DOHH2 (cell line): ENCODE measurements at regions not wholly inside any gene's neighbourhood (a gene's known extent, or its start where the extent isn't known, plus 50 kb on each side); places are given as distances from the start of the nearest gene placed in this dataset.
"Not testable (repeated sequence)": the region's sequence is repeated elsewhere in the genome, so short reads cannot be mapped to it uniquely, and the experiment has no call there.

Experiments used
- H3F3A ChIP-seq: fragments of 200-600 bp; sonication (generic), shearing (Covaris generic); 2 replicates; pipeline ENCODE4 v1.6.0; 2016; ENCODE audit warnings: antibody characterized with exemption, mild to moderate bottlenecking; ENCODE audit not compliant: control insufficient read depth, insufficient read depth
- H3K27ac ChIP-seq: fragments of 200-600 bp; sonication (generic); 2 replicates; pipeline ENCODE4 v1.5.1; 2014; ENCODE audit warnings: low read depth, mild to moderate bottlenecking, low read length, moderate library complexity
- H3K27me3 ChIP-seq: fragments of 200-600 bp; sonication (generic); 2 replicates; pipeline ENCODE4 v1.6.1; 2014; ENCODE audit warnings: mild to moderate bottlenecking, low read length, mixed read lengths; ENCODE audit not compliant: control insufficient read depth
- H3K36me3 ChIP-seq: fragments of 200-600 bp; sonication (generic); 2 replicates; pipeline ENCODE4 v1.6.1; 2014; ENCODE audit warnings: mild to moderate bottlenecking, low read length, moderate library complexity, mixed read lengths; ENCODE audit not compliant: control insufficient read depth
- H3K4me1 ChIP-seq: fragments of 200-600 bp; sonication (generic); 2 replicates; pipeline ENCODE4 v1.6.1; 2014; ENCODE audit warnings: mild to moderate bottlenecking, low read length, mixed read lengths; ENCODE audit not compliant: control insufficient read depth
- H3K4me2 ChIP-seq: fragments of 200-600 bp; sonication (generic); 2 replicates; pipeline ENCODE4 v1.6.0; 2014; ENCODE audit warnings: mild to moderate bottlenecking, low read length, moderate library complexity
- H3K4me3 ChIP-seq: fragments of 200-600 bp; sonication (generic); 2 replicates; pipeline ENCODE4 v1.5.1; 2014; ENCODE audit warnings: mild to moderate bottlenecking, low read length, mixed read lengths
- H3K79me2 ChIP-seq: fragments of 200-600 bp; sonication (generic); 2 replicates; pipeline ENCODE4 v1.6.1; 2014; ENCODE audit warnings: mild to moderate bottlenecking, low read length, mixed read lengths; ENCODE audit not compliant: control insufficient read depth
- H3K9me2 ChIP-seq: fragments of 200-600 bp; sonication (generic); replicated peaks from 2 replicates; pipeline ENCODE4 v1.6.1; 2014; ENCODE audit warnings: mild to moderate bottlenecking, low read length, mixed read lengths; ENCODE audit not compliant: control insufficient read depth
- H3K9me3 ChIP-seq: fragments of 200-600 bp; sonication (generic); 2 replicates; pipeline ENCODE4 v1.6.1; 2014; ENCODE audit warnings: antibody characterized with exemption, low read length, mixed read lengths; ENCODE audit not compliant: control insufficient read depth, insufficient read depth
- H4K20me1 ChIP-seq: fragments of 200-600 bp; sonication (generic); 2 replicates; pipeline ENCODE4 v1.6.0; 2014; ENCODE audit warnings: low read depth, mild to moderate bottlenecking, antibody characterized with exemption, low read length, moderate library complexity; ENCODE audit not compliant: control insufficient read depth, insufficient read depth
- EZH2phosphoT487 ChIP-seq: fragments of 200-600 bp; sonication (generic); IDR thresholded peaks from 2 replicates; pipeline ENCODE4 v1.6.1; 2017; ENCODE audit warnings: borderline replicate concordance, mild to moderate bottlenecking, antibody characterized with exemption, low read length, moderate library complexity, mixed read lengths
- TF ChIP-seq, protein P1 (sequence below): fragments of 200-600 bp; sonication (generic); IDR thresholded peaks from one replicate; pipeline ENCODE4 v1.5.1; 2014; ENCODE audit warnings: antibody characterized with exemption, mild to moderate bottlenecking, low read depth, low read length; ENCODE audit not compliant: poor library complexity, severe bottlenecking

DNA sequence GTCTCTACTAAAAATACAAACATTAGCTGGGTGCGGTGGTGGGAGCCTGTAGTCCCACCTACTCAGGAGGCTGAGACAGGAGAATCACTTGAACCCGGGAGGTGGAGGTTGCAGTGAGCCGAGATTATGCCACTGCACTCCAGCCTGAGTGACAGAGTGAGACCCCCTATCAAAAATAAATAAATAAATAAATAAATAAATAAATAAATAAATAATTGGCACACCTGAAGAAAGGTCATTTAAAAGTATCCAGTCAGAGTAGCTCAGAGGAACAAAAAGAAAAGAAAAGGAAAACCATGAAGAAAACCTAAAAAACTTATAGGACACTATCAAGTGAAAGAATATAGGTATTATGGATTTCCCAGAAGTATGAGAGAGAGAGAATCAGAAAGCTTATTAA lies 330.1 kb upstream of the AR start:
- not testable (repeated sequence) for H3K36me3 ChIP-seq, H3K4me3 ChIP-seq, H3K4me1 ChIP-seq, H3K9me2 ChIP-seq, H3K9me3 ChIP-seq, H3K4me2 ChIP-seq, H3K27me3 ChIP-seq, H3F3A ChIP-seq, H3K79me2 ChIP-seq, H3K27ac ChIP-seq, H4K20me1 ChIP-seq

DNA sequence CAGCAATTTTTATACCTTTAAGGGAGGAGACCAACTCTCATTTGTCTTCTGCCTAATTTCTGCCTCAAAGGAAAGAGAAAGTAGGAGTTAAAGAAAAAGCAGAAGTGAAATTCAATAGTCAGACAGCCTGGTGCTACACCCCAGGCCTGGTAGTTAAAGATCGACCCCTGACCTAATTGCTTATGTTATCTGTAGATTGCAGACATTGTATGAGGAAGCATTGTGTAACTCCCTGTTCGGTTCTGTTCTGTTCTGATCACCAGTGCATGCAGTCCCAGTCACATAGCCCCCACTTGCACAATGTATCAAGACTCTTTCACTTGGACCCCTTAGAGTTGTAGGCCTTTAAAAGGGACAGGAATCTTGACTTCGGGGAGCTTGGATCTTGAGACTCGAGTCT lies 335.9 kb upstream of the AR start:
- H3K36me3 ChIP-seq, result no peaks in the 10 kb centered on the region
- H4K20me1 ChIP-seq, result no peaks in the 10 kb centered on the region
- no peaks in the 10 kb centered on the region for H3K79me2 ChIP-seq
- H3K9me2 ChIP-seq, result no peaks in the 10 kb centered on the region
- no peak overlapping the region for H3K27ac ChIP-seq
- H3K9me3 ChIP-seq, result no peaks in the 10 kb centered on the region
- no peaks in the 10 kb centered on the region for H3K4me1 ChIP-seq
- TF ChIP-seq, protein P1, sequence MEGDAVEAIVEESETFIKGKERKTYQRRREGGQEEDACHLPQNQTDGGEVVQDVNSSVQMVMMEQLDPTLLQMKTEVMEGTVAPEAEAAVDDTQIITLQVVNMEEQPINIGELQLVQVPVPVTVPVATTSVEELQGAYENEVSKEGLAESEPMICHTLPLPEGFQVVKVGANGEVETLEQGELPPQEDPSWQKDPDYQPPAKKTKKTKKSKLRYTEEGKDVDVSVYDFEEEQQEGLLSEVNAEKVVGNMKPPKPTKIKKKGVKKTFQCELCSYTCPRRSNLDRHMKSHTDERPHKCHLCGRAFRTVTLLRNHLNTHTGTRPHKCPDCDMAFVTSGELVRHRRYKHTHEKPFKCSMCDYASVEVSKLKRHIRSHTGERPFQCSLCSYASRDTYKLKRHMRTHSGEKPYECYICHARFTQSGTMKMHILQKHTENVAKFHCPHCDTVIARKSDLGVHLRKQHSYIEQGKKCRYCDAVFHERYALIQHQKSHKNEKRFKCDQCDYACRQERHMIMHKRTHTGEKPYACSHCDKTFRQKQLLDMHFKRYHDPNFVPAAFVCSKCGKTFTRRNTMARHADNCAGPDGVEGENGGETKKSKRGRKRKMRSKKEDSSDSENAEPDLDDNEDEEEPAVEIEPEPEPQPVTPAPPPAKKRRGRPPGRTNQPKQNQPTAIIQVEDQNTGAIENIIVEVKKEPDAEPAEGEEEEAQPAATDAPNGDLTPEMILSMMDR, result no peak
- TF ChIP-seq EZH2phosphoT487, result no peak
- H3K4me2 ChIP-seq, result no peak overlapping the region
- H3K4me3 ChIP-seq, result no peak overlapping the region
- H3K27me3 ChIP-seq, result no peaks in the 10 kb centered on the region
- H3F3A ChIP-seq, result no peaks in the 10 kb centered on the region

GRCh38 chrX:67159437-67159836 lies 384.4 kb upstream of the AR start:
- no peaks in the 10 kb centered on the region for H3K79me2 ChIP-seq
- TF ChIP-seq, protein P1, result no peak
- TF ChIP-seq EZH2phosphoT487, result no peak
- no peak overlapping the region for H3K4me3 ChIP-seq
- no peaks in the 10 kb centered on the region for H3K36me3 ChIP-seq
- H3K9me2 ChIP-seq, result no peaks in the 10 kb centered on the region
- H3K27me3 ChIP-seq, result no peaks in the 10 kb centered on the region
- no peak overlapping the region for H3K4me2 ChIP-seq
- H3K9me3 ChIP-seq, result no peaks in the 10 kb centered on the region
- no peaks in the 10 kb centered on the region for H3F3A ChIP-seq
- H3K4me1 ChIP-seq, result no peaks in the 10 kb centered on the region
- no peak overlapping the region for H3K27ac ChIP-seq
- no peaks in the 10 kb centered on the region for H4K20me1 ChIP-seq

GRCh38 chrX:67114635-67115034 lies 429.2 kb upstream of the AR start:
- H3K9me2 ChIP-seq, result no peaks in the 10 kb centered on the region
- H3K36me3 ChIP-seq, result no peaks in the 10 kb centered on the region
- H3F3A ChIP-seq, result no peaks in the 10 kb centered on the region
- no peaks in the 10 kb centered on the region for H3K79me2 ChIP-seq
- H3K27me3 ChIP-seq, result no peaks in the 10 kb centered on the region
- no peak overlapping the region for H3K4me3 ChIP-seq
- H3K4me1 ChIP-seq, result no peaks in the 10 kb centered on the region
- no peaks in the 10 kb centered on the region for H3K9me3 ChIP-seq
- H3K4me2 ChIP-seq, result no peak overlapping the region
- no peak for TF ChIP-seq EZH2phosphoT487
- TF ChIP-seq, protein P1, result no peak
- no peaks in the 10 kb centered on the region for H4K20me1 ChIP-seq
- H3K27ac ChIP-seq, result no peak overlapping the region
